ENCODE measurements at regions not wholly inside any gene's neighbourhood (a gene's known extent, or its start where the extent isn't known, plus 50 kb on each side); places are given as distances from the start of the nearest gene placed in this dataset.

DNA sequence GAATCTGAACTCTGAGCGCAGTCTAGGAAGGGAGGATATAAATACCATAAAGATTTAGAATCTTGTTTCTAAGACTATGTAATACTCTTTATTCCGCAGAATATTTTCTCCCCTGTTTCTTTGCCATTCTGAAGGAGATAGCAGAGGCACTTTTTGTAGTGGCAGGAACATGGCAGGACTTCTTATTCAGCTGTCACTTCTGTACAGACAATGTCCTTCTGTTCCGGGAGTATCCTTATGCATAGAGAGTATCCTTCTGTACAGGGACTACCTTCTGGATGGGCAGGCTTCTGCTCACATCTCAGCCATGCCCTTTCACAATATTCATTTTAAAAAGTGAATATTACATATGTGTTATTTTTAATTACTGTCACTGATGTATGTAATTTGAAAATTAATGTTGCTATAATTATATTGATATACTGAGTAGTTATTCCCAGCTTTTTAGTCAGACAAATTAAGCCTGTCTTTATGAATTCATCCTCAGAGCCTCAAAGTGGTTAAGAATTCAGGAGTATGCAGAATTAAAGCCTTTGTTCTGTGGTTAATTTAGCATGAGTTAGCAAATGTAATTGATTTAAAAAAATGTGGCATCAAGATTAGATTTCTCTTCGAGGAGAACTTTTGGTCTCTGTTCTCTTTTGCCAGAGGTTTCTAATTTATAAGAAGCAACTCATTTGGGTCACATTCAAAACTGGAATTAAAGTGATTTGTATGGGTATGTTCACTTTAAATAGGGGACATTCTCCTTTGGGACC is 174.4 kb downstream of the FHIP1A start:
- TF ChIP-seq, protein P1, sequence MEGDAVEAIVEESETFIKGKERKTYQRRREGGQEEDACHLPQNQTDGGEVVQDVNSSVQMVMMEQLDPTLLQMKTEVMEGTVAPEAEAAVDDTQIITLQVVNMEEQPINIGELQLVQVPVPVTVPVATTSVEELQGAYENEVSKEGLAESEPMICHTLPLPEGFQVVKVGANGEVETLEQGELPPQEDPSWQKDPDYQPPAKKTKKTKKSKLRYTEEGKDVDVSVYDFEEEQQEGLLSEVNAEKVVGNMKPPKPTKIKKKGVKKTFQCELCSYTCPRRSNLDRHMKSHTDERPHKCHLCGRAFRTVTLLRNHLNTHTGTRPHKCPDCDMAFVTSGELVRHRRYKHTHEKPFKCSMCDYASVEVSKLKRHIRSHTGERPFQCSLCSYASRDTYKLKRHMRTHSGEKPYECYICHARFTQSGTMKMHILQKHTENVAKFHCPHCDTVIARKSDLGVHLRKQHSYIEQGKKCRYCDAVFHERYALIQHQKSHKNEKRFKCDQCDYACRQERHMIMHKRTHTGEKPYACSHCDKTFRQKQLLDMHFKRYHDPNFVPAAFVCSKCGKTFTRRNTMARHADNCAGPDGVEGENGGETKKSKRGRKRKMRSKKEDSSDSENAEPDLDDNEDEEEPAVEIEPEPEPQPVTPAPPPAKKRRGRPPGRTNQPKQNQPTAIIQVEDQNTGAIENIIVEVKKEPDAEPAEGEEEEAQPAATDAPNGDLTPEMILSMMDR (IDR thresholded peaks at IDR 0.05; ENCODE audit: borderline replicate concordance, extremely low read depth, low read length, poor library complexity, severe bottlenecking) = no peak
- no peak for TF ChIP-seq EZH2 (IDR thresholded peaks at IDR 0.05; ENCODE audit: borderline replicate concordance, low read depth, low read length, severe bottlenecking)
